ENCODE measurements at regions not wholly inside any gene's neighbourhood (a gene's known extent, or its start where the extent isn't known, plus 50 kb on each side); places are given as distances from the start of the nearest gene placed in this dataset.
"Not testable (repeated sequence)": the region's sequence is repeated elsewhere in the genome, so short reads cannot be mapped to it uniquely, and the experiment has no call there.

GRCh38 chr7:92904244-92905131 lies 68.1 kb upstream of the CDK6 start:
- Histone ChIP-seq H3K27ac (no peak overlapping the region), H3K4me2 (ENCODE audit: low read length) (no peak overlapping the region), H3K79me2 (no peaks in the 10 kb centered on the region), H3K4me3 (ENCODE audit: low read depth, low read length) (no peak overlapping the region), H3K27me3 (ENCODE audit: control insufficient read depth, insufficient read depth, low read length) (no peaks in the 10 kb centered on the region), H3K9me3 (ENCODE audit: control insufficient read depth, low read length) (no peaks in the 10 kb centered on the region), H3K4me1 (no peaks in the 10 kb centered on the region), H2AFZ (no peak overlapping the region), H3K9ac (no peak overlapping the region), H3K36me3 (ENCODE audit: control insufficient read depth, insufficient read depth, low read length) (no peaks in the 10 kb centered on the region)
- TF ChIP-seq CTCF (IDR thresholded peaks at IDR 0.05): no peak

DNA sequence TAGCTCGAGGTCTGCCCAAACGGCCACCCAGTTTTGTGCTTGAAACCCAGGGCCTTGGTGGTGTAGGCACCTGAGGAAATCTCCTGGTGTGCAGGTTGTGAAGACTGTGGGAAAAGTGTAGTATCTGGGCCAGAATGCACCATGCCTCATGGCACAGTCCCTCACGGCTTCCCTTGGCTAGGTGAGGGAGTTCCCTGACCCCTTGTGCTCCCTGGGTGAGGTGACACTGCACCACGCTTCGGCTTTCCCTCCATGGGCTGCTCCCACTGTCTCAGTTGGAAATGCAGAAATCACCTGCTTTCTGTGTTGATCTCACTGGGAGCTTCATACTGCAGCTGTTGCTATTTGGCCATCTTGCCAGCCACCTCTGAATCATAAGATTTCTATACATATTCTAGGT lies 62.4 kb upstream of the CDK6 start:
- Histone ChIP-seq H3K4me1 (no peaks in the 10 kb centered on the region), H3K4me2 (ENCODE audit: low read length) (no peak overlapping the region), H3K27me3 (ENCODE audit: control insufficient read depth, insufficient read depth, low read length) (no peaks in the 10 kb centered on the region), H3K27ac (no peak overlapping the region), H3K4me3 (ENCODE audit: low read depth, low read length) (no peak overlapping the region), H3K36me3 (ENCODE audit: control insufficient read depth, insufficient read depth, low read length) (no peaks in the 10 kb centered on the region), H3K9ac (no peak overlapping the region), H3K9me3 (ENCODE audit: control insufficient read depth, low read length) (no peaks in the 10 kb centered on the region), H2AFZ (no peak overlapping the region), H3K79me2 (no peaks in the 10 kb centered on the region)
- TF ChIP-seq CTCF (IDR thresholded peaks at IDR 0.05): no peak

DNA sequence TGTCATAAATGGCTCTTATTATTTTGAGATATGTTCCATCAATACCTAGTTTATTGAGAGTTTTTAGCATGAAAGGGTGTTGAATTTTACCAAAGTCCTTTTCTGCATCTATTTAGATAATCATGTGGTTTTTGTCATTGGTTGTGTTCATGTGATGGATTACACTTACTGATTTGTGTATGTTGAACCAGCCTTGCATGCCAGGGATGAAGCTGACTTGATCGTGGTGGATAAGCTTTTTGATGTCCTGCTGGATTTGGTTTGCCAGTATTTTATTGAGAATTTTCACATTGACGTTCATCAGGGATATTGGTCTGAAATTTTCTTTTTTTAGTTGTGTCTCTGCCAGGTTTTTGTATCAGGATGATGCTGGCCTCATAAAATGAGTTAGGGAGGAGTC lies 58.5 kb upstream of the CDK6 start:
- not testable (repeated sequence) for H3K9ac ChIP-seq; H3K27ac ChIP-seq; H3K4me2 ChIP-seq (ENCODE audit: low read length); H3K79me2 ChIP-seq; H3K4me1 ChIP-seq; H2AFZ ChIP-seq; H3K36me3 ChIP-seq (ENCODE audit: control insufficient read depth, insufficient read depth, low read length); H3K27me3 ChIP-seq (ENCODE audit: control insufficient read depth, insufficient read depth, low read length); H3K4me3 ChIP-seq (ENCODE audit: low read depth, low read length); H3K9me3 ChIP-seq (ENCODE audit: control insufficient read depth, low read length)

DNA sequence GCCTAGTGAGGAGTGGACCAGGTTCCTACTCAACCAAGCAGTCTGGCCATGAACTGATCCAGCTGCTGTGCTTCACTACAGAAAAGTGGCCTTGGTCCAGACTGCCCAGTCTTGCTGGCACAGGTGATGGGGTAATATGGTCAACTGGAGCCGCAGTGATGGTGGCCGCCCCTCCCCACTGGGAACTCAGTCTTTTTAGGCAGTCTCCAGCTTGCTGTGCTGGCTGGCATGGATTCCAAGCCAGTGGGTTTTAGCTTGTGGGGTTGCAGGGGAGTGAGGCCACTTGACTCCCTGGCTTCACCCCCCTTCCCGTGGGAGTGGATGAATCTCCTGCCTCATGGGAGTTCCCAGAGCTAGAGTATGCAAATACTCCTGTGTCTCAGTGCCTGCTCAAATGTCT lies 52.7 kb upstream of the CDK6 start:
- no peaks in the 10 kb centered on the region for H3K79me2 ChIP-seq
- H3K4me2 ChIP-seq (ENCODE audit: low read length): no peak overlapping the region
- H3K27ac ChIP-seq: no peak overlapping the region
- no peaks in the 10 kb centered on the region for H3K27me3 ChIP-seq (ENCODE audit: control insufficient read depth, insufficient read depth, low read length)
- H3K9ac ChIP-seq: no peak overlapping the region
- no peaks in the 10 kb centered on the region for H3K36me3 ChIP-seq (ENCODE audit: control insufficient read depth, insufficient read depth, low read length)
- H2AFZ ChIP-seq: no peak overlapping the region
- no peak overlapping the region for H3K4me3 ChIP-seq (ENCODE audit: low read depth, low read length)
- no peaks in the 10 kb centered on the region for H3K4me1 ChIP-seq
- no peaks in the 10 kb centered on the region for H3K9me3 ChIP-seq (ENCODE audit: control insufficient read depth, low read length)
- TF ChIP-seq CTCF (IDR thresholded peaks at IDR 0.05): no peak
